GM10266 (cell line): ENCODE measurements at regions not wholly inside any gene's neighbourhood (a gene's known extent, or its start where the extent isn't known, plus 50 kb on each side); places are given as distances from the start of the nearest gene placed in this dataset.

ENCODE experiments used
- DNase-seq: peaks from one replicate; pipeline ENCODE4 v3.0.0; 2012; ENCODE audit errors: extremely low spot score
- TF ChIP-seq, protein P1 (sequence below): IDR thresholded peaks from 2 replicates; pipeline ENCODE4 v1.5.1; 2012; ENCODE audit warnings: mild to moderate bottlenecking, low read depth; ENCODE audit not compliant: control insufficient read depth, insufficient read depth; ENCODE audit errors: missing control alignments

GRCh38 chr1:187074445-187075048 lies 245.8 kb downstream of the PLA2G4A start:
- TF ChIP-seq, protein P1, sequence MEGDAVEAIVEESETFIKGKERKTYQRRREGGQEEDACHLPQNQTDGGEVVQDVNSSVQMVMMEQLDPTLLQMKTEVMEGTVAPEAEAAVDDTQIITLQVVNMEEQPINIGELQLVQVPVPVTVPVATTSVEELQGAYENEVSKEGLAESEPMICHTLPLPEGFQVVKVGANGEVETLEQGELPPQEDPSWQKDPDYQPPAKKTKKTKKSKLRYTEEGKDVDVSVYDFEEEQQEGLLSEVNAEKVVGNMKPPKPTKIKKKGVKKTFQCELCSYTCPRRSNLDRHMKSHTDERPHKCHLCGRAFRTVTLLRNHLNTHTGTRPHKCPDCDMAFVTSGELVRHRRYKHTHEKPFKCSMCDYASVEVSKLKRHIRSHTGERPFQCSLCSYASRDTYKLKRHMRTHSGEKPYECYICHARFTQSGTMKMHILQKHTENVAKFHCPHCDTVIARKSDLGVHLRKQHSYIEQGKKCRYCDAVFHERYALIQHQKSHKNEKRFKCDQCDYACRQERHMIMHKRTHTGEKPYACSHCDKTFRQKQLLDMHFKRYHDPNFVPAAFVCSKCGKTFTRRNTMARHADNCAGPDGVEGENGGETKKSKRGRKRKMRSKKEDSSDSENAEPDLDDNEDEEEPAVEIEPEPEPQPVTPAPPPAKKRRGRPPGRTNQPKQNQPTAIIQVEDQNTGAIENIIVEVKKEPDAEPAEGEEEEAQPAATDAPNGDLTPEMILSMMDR, result no peak
- DNase-seq, result no peak

DNA sequence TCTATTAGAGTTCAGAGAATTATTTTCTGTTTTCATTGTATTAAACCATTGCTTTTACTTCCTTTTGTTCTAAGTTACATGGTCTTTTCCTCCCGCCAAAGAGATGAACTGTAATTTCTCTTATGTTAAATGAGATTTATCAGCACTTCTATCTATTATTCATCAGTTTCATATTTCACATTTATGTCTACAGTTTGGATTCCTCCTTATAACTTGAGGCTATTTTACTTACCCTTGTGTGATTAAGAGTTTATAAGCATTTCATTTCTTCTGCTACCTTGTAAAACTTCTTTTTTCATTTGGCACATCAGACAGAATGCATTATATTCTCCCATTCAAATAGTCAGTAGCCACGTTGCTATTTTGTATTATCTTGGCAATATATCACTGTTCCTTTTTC lies 248.2 kb downstream of the PLA2G4A start:
- TF ChIP-seq, protein P1, result no peak
- DNase-seq, result no peak

DNA sequence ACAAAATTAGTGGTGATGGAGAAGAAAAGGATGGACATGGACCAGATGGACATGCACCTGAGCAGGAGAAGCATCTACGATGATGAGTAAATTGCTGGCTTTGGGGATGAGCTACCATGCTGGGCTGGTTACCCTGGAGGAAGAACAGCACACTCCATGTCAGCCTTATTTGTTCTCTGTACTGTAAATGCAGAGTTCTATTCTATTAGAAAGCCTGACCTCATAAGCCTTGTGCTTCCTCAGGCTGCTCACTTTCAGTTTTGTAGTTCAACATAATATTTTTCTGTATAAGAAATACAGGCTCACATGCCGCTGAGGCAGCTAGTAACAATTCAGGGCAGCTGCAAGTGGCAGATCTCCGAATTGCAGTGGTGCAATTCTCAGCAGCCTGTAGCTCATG lies 249.6 kb downstream of the PLA2G4A start:
- TF ChIP-seq, protein P1, result no peak
- no peak for DNase-seq

DNA sequence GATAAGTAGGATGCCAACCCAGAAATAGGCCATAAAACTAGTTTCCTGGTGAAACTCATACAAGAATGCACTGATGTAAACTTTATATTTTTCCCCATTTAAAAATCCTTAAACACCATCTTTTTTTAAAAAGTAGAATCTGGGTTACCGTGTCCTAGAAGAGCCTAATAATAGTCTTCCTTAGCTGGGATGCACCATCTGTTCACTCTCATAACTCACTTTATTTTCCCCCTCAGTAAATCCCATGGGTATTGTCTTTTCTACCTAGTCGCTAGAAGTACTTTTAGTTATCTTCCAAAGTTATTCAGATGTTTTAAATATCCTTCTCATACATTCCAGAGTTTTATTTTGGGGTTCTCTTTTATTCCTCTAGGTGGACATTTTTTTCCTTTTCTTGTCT lies 250.2 kb downstream of the PLA2G4A start:
- no peak for DNase-seq
- TF ChIP-seq, protein P1, result no peak

DNA sequence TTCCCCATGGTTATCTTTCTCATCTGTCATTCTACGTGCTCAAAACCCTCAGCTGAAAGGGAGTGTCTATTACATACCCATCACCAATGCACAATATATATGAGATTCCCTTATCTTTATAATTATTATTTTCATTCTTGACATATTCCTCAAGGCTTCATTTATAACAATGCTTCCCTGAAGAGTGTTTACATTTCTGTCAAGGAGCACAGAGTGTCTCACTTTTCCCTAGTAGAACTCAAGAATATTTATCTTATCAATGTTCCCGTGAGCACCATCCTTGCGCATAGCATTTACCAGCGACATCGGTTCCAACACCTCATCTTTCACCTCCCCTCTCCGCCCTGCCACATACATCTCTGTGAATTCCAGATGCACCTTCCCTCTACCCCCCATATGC lies 250.6 kb downstream of the PLA2G4A start:
- DNase-seq, result no peak
- TF ChIP-seq, protein P1, result no peak

DNA sequence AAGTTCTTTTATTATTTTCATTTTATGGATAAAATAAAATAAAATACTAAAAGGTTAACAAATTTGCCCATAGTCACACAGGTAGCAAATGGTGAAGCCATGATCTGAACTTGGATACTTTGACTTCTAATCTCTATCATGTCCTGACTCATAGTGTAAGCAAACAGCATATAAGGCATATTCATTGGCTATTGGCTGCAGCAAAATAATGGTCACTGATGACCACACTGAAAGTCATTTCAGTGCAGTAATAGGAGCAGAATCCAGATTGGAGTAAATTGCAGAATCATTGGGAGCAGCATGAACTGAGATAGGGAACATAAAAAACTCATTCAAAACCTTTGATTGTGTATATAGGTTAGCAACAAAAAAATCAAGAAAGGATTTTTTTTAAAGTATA lies 262.9 kb downstream of the PLA2G4A start:
- TF ChIP-seq, protein P1, result no peak
- no peak for DNase-seq

DNA sequence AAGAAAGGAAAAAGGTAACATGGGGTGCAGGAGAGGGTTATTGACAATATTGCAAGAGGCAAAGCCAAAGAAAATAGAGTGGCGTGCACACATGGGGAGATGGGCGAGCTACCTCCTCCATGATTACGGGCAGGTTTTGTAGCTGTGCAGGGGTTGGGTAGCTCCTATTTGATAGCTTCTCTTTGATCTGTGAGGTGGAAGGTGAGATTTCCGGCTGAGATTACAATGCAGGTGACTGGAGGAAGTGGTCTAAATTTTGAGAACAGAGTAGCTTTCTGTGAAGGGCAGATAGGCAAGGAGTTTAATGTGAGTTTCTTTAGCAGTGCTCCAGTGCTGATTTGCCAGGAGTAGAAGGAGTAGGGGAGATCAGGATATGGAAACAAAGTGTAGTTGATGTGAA lies 263.4 kb downstream of the PLA2G4A start:
- no peak for DNase-seq
- TF ChIP-seq, protein P1, result no peak
